ENCODE measurements at regions not wholly inside any gene's neighbourhood (a gene's known extent, or its start where the extent isn't known, plus 50 kb on each side); places are given as distances from the start of the nearest gene placed in this dataset.

GRCh38 chr2:134178138-134178877, 75.6 kb upstream of the MGAT5 start:
- TF ChIP-seq CTCF (conservative IDR thresholded peaks at IDR 0.05 in 1 of 2, IDR thresholded peaks at IDR 0.05 in 1 of 2; ENCODE audit: extremely low read depth in 1 of 2, insufficient read depth in 1 of 2, low read depth in 1 of 2, low read length in 2 of 2), result no peak
- TF ChIP-seq EZH2 (IDR thresholded peaks at IDR 0.05; ENCODE audit: borderline replicate concordance, low read length), result no peak

All from mammary epithelial cell (primary cell).